ENCODE measurements at regions not wholly inside any gene's neighbourhood (a gene's known extent, or its start where the extent isn't known, plus 50 kb on each side); places are given as distances from the start of the nearest gene placed in this dataset.

DNA sequence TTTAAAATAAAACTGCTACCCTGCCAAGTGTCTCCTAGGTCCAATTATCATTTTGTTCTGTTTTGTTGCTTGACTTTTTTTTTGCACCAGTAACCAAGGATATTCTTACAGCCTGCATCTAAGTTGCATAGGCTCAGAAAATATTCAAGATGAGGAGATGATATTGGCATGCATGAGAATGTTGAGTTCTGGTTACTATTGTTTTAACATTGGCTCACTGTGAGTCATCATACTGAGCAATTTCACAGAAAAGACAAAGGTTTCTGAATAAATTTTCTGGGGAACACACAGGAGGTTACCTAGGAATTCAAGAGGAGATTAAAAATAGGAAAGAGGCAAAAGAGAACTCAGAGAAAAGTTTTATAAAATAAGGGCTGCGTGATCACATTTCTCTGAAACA lies 84.8 kb upstream of the POU3F3 start:
- TF ChIP-seq, protein P1, sequence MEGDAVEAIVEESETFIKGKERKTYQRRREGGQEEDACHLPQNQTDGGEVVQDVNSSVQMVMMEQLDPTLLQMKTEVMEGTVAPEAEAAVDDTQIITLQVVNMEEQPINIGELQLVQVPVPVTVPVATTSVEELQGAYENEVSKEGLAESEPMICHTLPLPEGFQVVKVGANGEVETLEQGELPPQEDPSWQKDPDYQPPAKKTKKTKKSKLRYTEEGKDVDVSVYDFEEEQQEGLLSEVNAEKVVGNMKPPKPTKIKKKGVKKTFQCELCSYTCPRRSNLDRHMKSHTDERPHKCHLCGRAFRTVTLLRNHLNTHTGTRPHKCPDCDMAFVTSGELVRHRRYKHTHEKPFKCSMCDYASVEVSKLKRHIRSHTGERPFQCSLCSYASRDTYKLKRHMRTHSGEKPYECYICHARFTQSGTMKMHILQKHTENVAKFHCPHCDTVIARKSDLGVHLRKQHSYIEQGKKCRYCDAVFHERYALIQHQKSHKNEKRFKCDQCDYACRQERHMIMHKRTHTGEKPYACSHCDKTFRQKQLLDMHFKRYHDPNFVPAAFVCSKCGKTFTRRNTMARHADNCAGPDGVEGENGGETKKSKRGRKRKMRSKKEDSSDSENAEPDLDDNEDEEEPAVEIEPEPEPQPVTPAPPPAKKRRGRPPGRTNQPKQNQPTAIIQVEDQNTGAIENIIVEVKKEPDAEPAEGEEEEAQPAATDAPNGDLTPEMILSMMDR (IDR thresholded peaks at IDR 0.05; ENCODE audit: low read length): no peak
- TF ChIP-seq EZH2phosphoT487 (IDR thresholded peaks at IDR 0.05; ENCODE audit: low read length) (no peak), EZH2 (optimal IDR thresholded peaks at IDR 0.05; ENCODE audit: low read depth, low read length) (no peak)

Data from MM.1S (cell line).